ENCODE measurements at regions not wholly inside any gene's neighbourhood (a gene's known extent, or its start where the extent isn't known, plus 50 kb on each side); places are given as distances from the start of the nearest gene placed in this dataset.

DNA sequence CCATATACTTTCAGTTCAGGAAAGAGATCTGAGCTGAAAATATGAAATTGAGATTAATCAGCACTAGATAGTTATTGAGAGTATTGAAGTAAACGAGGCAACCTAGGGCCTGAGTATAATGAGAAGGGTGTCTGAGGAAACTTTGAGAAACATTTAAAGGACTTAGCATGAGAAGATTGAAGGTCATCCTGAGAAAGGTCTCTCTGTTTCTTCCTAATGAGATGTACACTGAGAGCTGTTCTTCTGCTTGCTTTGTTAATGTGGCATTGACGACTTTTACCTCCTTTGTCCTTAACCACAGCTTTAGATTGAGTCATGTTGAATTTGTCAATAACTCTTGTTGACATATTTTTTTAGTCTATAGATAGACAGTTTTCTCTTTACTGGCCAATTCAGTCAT, 145.1 kb upstream of the ACTBL2 start:
- TF ChIP-seq POLR2AphosphoS5 (IDR thresholded peaks at IDR 0.05) (no peak), POLR2A (IDR thresholded peaks at IDR 0.05) (no peak)
- TF ChIP-seq, protein P1, sequence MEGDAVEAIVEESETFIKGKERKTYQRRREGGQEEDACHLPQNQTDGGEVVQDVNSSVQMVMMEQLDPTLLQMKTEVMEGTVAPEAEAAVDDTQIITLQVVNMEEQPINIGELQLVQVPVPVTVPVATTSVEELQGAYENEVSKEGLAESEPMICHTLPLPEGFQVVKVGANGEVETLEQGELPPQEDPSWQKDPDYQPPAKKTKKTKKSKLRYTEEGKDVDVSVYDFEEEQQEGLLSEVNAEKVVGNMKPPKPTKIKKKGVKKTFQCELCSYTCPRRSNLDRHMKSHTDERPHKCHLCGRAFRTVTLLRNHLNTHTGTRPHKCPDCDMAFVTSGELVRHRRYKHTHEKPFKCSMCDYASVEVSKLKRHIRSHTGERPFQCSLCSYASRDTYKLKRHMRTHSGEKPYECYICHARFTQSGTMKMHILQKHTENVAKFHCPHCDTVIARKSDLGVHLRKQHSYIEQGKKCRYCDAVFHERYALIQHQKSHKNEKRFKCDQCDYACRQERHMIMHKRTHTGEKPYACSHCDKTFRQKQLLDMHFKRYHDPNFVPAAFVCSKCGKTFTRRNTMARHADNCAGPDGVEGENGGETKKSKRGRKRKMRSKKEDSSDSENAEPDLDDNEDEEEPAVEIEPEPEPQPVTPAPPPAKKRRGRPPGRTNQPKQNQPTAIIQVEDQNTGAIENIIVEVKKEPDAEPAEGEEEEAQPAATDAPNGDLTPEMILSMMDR (IDR thresholded peaks at IDR 0.05 in 8 of 11, conservative IDR thresholded peaks at IDR 0.05 in 3 of 11), result no peak
- H3K27me3 ChIP-seq (replicated peaks in 1 of 7), result no peaks in the 10 kb centered on the region
- no peaks in the 10 kb centered on the region for H3K4me1 ChIP-seq
- H3K9me3 ChIP-seq, result no peaks in the 10 kb centered on the region
- no peak overlapping the region for H3K4me3 ChIP-seq
- no peak for DNase-seq
- H3K27ac ChIP-seq, result no peak overlapping the region
- intact Hi-C loops (cut with DNase I; ENCODE audit: low total_unique reads), result no loop called here
- no peaks in the 10 kb centered on the region for H3K36me3 ChIP-seq
- 75 to 92% (median 82%) methylated on average over 2 of the region's 2 CpGs for WGBS, 5 donors

DNA sequence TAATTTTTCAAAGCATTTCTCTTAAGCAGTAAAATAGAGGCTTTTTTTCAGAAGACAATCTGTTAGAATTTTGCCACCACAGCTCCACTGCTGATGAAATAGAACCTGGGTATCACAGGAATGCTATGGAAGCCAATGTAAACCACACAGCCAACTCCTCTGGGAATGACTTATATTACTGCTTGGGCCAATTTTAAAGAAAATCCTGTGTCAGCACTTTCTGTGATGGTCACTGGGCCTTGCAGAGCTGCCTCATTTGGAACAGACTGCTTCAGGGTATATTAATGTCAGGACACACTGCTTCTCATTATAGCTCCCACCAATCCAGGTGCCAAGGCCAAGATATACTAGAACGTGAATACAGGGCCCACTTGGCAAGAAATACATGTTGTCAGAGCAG, 144.1 kb upstream of the ACTBL2 start:
- no peak overlapping the region for H3K27ac ChIP-seq
- no peaks in the 10 kb centered on the region for H3K9me3 ChIP-seq
- DNase-seq, result no peak
- H3K36me3 ChIP-seq, result no peaks in the 10 kb centered on the region
- TF ChIP-seq, protein P1 (IDR thresholded peaks at IDR 0.05 in 8 of 11, conservative IDR thresholded peaks at IDR 0.05 in 3 of 11), result no peak
- TF ChIP-seq POLR2A (IDR thresholded peaks at IDR 0.05) (no peak), POLR2AphosphoS5 (IDR thresholded peaks at IDR 0.05) (no peak)
- no peaks in the 10 kb centered on the region for H3K27me3 ChIP-seq (replicated peaks in 1 of 7)
- WGBS, 5 donors, result 66 to 87% (median 75%) methylated on average over 1 of the region's 1 CpG
- no peak overlapping the region for H3K4me3 ChIP-seq
- intact Hi-C loops (cut with DNase I; ENCODE audit: low total_unique reads), result no loop called here
- H3K4me1 ChIP-seq, result no peaks in the 10 kb centered on the region

DNA sequence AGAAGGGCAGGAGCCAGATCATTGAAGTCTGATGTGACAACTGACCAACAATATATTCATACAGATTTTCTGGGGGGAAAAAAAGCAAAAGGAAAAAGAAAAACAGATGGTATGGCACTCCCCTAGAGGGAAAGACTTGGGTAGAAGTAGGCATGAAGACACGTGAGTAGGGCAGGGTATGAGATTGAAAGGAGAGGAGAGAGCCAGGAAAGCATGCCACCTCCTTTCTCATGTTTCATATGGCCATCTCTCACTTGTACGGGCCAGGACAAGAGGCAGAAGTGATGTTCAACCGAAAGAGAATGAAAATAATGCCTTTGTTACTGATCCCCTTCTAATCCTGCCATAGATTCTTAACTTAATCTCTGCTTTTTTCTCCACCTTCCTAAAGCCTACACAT, 139.0 kb upstream of the ACTBL2 start:
- Histone ChIP-seq H3K4me1 (no peaks in the 10 kb centered on the region), H3K4me3 (no peak overlapping the region), H3K9me3 (peaks cover 0 to 6% (median 0%) of the 10 kb centered on the region in 8 donors), H3K36me3 (no peaks in the 10 kb centered on the region), H3K27ac (no peak overlapping the region), H3K27me3 (replicated peaks in 1 of 7) (no peaks in the 10 kb centered on the region)
- intact Hi-C loops (cut with DNase I; ENCODE audit: low total_unique reads), result no loop called here
- 81 to 93% (median 87%) methylated on average over 3 of the region's 3 CpGs for WGBS, 5 donors
- DNase-seq, result no peak
- TF ChIP-seq POLR2AphosphoS5 (IDR thresholded peaks at IDR 0.05), result no peak
- TF ChIP-seq POLR2A (IDR thresholded peaks at IDR 0.05), result no peak
- TF ChIP-seq, protein P1 (IDR thresholded peaks at IDR 0.05 in 8 of 11, conservative IDR thresholded peaks at IDR 0.05 in 3 of 11), result no peak

DNA sequence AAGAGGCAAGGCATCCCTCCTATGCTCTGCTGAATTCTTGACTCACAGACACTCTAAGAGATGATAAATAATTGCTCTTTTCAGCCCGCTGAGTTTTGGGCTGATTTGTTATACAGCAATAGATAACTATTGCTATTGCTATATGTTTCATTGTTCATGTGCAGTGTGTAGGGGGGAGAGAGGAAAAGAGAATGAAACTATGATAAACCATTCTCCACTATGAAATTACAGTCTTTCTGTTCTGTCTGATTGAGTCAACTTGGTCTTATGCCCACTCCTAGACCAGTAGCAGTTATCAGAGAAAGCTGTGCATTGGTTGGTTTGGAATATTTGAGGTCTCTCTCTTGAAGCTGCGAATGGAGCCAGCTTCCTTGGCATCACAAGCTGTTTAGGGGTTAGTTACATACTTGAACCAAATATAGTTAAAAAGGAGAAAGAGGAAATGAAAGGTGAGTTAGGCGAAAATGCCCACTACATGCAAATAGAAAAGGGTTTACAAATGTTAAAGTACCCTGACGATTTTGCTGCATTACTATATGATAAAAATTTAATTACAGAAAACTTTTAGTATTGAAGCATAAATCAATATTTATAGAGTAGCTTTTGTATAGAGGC, 136.3 kb upstream of the ACTBL2 start:
- DNase-seq, result no peak
- WGBS, 5 donors, result 76 to 86% (median 83%) methylated on average over 4 of the region's 4 CpGs
- intact Hi-C loops (cut with DNase I; ENCODE audit: low total_unique reads), result no loop called here
- Histone ChIP-seq H3K27me3 (replicated peaks in 1 of 7) (no peaks in the 10 kb centered on the region), H3K4me3 (no peak overlapping the region), H3K36me3 (no peaks in the 10 kb centered on the region), H3K27ac (no peak overlapping the region), H3K4me1 (no peaks in the 10 kb centered on the region), H3K9me3 (peaks cover 0 to 6% (median 0%) of the 10 kb centered on the region in 8 donors)
- TF ChIP-seq POLR2A (IDR thresholded peaks at IDR 0.05), result no peak
- no peak for TF ChIP-seq POLR2AphosphoS5 (IDR thresholded peaks at IDR 0.05)
- TF ChIP-seq, protein P1 (IDR thresholded peaks at IDR 0.05 in 8 of 11, conservative IDR thresholded peaks at IDR 0.05 in 3 of 11), result no peak

All from spleen (tissue), 11 donors.